Keratinocyte (primary cell): ENCODE measurements at regions not wholly inside any gene's neighbourhood (a gene's known extent, or its start where the extent isn't known, plus 50 kb on each side); places are given as distances from the start of the nearest gene placed in this dataset.

Source experiments
- CTCF ChIP-seq, 3 experiments: IDR thresholded peaks in 1 of 3; conservative IDR thresholded peaks in 1 of 3; optimal IDR thresholded peaks in 1 of 3; 2 replicates in 2 of 3; 3 replicates in 1 of 3; pipeline versions ENCODE3 to v1.5.1; 2011; ENCODE audit warnings: low read length in 3 of 3, mild to moderate bottlenecking in 3 of 3, moderate library complexity in 2 of 3, control low read depth in 1 of 3, inconsistent platforms in 1 of 3; ENCODE audit not compliant: insufficient read depth in 2 of 3; ENCODE audit errors: extremely low read depth in 1 of 3
- EZH2 ChIP-seq: IDR thresholded peaks from one replicate; pipeline ENCODE4 v1.6.1; 2012; ENCODE audit warnings: inconsistent platforms, mild to moderate bottlenecking, low read length, moderate library complexity

GRCh38 chr14:98651037-98651436 is 621.0 kb downstream of the BCL11B start:
- no peak for TF ChIP-seq EZH2
- TF ChIP-seq CTCF (optimal IDR thresholded peaks at IDR 0.05 in 1 of 3, IDR thresholded peaks at IDR 0.05 in 1 of 3, conservative IDR thresholded peaks at IDR 0.05 in 1 of 3; ENCODE audit: extremely low read depth in 1 of 3, insufficient read depth in 2 of 3, low read length in 3 of 3) = no peak
